Activated CD8-positive, alpha-beta memory T cell treated with anti-CD3 and anti-CD28 coated beads, Interleukin-2, amount 50 U/mL, for 4 hours (primary cell): ENCODE measurements at regions not wholly inside any gene's neighbourhood (a gene's known extent, or its start where the extent isn't known, plus 50 kb on each side); places are given as distances from the start of the nearest gene placed in this dataset.
"Not testable (repeated sequence)": the region's sequence is repeated elsewhere in the genome, so short reads cannot be mapped to it uniquely, and the experiment has no call there.

Experiments
- DNase-seq: peaks from one replicate; pipeline ENCODE4 v3.0.0-alpha.2; 2020

DNA sequence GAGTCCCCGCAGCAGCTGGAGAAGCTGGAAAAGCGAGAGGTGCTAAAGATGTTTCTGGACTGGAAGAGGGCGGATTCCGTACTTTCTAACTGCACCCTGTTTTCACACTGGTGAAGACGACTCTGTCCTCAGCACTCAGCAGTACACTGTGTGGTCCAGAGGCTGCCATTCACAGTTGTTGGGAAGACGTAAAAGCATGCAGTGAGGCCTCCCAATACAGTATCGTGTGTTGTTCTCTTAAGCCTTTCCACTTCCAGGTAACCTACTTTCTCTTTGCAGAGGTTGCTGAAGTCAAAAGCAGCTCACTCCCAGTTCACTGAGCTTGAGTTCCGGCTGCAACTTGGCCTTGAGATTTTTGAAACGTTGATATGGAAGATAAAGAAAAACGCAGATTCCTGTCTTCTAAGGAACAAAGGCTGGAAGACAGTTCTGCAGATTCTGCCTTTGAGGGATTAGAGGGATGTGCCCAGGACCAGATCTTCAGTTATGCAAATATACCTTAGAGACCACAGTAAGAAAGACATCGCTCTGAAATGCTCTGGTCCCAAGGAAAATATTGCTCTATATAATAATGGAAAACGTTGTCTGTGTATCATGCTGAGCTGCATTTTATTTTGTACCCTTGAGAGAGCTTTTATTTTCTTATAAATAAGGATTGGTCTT is 540.9 kb downstream of the TRIML1 start:
- DNase-seq: no peak

- no peak for DNase-seq
Measured at GRCh38 chr4:188680667-188681063, 541.4 kb downstream of the TRIML1 start.

DNA sequence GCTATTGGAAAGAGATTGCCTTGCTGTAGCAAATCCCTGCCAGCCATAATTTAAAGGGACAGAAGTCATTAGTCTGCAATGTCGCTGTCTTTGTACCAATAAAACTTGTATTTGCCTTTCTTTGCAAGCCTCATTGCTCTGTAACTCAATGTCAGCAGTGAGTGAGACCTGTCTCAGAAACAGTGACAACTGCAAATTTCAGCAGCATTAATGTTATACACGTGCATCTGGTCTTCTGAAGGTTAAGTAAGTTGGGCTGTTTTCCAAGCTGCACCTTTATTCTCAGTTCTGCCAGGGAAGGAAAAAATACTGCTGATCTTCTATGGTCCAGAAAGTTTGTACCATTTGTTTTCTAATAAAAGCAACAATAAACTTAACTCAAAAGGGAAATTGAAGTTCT is 543.1 kb downstream of the TRIML1 start:
- DNase-seq: no peak

DNA sequence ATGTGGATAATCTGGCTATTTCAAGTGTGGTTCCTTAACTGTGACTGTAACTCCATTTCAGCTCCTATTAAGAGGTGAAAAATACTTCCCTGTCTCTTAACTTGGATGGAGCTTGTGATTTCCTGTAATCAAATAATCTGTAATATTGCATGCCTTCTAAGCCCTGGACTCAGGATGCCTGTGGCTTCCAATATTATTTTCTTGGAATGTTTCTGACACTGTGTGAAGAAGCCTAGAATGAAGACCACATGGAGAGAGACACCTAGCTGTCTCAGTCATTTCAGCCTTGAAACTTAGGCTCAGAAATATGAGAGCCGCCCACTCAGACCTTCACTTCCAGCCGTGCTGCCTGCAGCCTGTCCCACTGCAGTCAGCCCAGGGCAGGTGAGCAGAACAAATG is 544.3 kb downstream of the TRIML1 start:
- DNase-seq: no peak

DNA sequence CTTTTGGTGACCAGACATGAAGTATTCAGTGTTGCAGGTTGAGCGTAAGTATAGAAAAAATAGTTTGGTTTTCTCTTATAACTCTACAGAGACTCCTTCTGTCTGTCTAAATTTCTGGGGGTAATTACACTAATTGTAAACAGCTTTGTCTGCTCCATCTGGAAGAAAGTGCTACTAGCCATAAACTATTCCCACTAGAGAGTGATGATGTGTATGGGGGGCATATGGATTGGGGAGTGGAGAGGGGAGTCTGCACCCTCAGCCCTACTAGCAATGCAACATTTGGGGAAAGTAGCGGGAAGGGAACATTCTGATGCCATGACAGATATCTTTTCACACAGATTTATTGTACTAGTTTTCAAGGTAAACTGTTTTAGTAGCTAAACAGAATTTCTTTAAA is 549.7 kb downstream of the TRIML1 start:
- no peak for DNase-seq

GRCh38 chr4:188691811-188692210 is 552.6 kb downstream of the TRIML1 start:
- no peak for DNase-seq

GRCh38 chr4:188695261-188695660 is 556.0 kb downstream of the TRIML1 start:
- DNase-seq: no peak

DNA sequence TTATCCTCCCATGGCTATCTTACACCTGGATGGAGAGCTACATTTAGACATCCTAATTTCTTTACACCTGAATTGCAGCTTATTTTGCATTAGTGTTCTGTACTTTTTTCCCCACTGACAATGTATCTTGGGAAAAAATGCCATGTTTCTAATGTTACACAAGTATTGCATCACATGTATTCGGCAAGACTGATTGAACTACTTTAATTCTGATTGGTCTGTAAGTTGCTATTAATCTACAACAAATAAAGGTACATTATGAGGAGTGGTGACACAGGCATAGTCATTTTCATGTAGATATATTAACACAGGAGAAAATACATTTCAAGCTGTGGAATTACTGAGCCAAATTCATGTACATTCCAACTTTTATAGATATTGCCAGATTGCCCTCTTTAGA is 558.0 kb downstream of the TRIML1 start:
- DNase-seq: no peak

DNA sequence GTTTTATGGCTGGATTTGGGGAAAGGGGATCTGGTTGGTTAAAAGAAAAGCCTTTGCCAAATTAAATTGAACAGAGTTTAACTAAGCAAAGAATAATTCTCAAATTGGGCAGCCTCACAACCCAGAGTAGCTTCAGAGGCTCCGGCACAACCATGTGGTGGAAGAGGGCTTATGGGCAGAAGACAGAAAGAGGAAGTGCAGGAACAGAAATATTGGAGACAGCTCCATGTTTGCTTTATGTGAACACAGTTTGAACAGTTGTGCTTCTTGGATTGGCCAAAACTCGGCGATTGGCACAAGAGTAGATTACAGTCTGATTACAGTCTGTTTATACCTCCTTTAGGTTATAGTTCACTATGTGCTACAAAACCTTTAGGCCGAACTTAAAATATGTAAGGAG is 562.7 kb downstream of the TRIML1 start:
- DNase-seq: no peak

- no peak for DNase-seq
Measured at GRCh38 chr4:188704288-188704687, 565.0 kb downstream of the TRIML1 start.

- no peak for DNase-seq
Measured at GRCh38 chr4:188707036-188707435, 567.8 kb downstream of the TRIML1 start.

DNA sequence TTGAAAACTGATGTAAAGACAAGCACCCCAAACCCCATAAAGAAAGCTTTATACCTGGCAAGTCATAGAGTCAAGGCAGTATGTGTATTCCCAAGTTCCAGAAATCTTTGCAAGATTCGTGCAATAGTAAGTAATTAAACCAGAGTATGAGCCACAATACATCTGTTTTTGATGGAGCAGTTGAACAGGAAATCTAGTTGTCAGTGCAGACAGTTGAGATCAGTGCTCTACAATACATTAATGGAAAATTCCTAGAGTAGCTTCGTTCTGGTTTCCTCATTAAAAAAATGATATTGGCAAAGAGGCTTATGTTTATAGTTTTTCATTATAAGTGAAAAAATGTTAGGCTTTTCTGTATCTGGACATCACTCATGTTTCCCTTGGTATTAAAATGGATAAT is 575.3 kb downstream of the TRIML1 start:
- no peak for DNase-seq

DNA sequence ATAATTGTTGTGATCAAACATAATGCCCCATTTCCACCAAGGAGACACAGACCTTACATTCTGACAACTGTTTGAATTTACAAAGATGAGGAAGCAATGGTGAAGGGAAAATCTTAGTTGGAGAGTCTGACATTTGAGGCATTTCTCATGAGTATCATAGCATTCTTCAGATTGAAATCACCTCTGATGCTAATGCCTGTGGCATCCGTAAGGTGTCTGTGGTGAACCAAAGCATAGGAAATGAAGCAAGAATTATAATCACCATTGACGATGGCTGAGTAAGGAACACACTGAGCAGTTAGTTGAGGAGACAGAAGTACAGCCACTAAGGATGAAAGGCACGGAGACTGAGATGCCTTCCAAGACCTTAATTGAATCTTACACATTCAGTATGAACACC is 575.7 kb downstream of the TRIML1 start:
- DNase-seq: no peak

- no peak for DNase-seq
Measured at GRCh38 chr4:188717661-188718060, 578.4 kb downstream of the TRIML1 start.

GRCh38 chr4:188719794-188720193 is 580.6 kb downstream of the TRIML1 start:
- DNase-seq: no peak

GRCh38 chr4:188722911-188723310 is 583.7 kb downstream of the TRIML1 start:
- DNase-seq: no peak

- no peak for DNase-seq
Measured at GRCh38 chr4:188727746-188728145, 588.5 kb downstream of the TRIML1 start.

DNA sequence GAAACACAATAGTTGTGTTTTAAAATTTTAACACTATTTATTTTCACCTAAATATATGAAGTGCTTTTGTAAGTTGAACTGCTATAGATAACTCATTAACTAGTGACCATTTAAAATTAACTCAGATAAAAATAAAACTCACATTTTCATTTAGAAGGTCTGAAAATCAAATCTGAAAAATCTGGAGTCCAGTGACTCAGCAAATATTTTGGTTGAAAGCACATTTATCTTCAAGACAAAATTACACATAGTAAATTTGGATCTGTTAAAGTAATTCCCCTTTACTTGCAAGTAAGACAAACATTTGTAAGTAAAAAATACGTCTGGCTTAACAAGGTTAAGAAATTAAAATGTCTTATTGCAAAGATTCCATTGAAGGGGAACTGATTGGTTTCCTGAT is 589.1 kb downstream of the TRIML1 start:
- DNase-seq: no peak

DNA sequence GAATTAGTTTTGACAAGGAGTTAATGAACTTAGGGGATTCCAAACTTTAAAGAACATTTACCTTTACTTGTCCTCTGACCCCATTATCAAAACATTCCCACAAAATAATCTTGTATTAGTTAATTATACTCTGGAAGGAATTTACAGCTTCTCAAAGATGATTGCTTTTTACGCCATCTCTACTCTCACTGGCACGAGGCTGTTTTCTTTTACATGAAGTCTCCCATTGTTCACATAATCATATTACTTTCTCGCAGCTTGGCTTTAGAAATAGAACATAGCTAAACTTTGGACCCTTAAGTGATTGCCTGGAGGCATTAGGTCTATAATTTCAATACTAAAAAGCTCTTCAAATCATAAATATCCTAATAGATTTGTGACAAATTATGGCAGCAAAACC is 592.9 kb downstream of the TRIML1 start:
- no peak for DNase-seq

DNA sequence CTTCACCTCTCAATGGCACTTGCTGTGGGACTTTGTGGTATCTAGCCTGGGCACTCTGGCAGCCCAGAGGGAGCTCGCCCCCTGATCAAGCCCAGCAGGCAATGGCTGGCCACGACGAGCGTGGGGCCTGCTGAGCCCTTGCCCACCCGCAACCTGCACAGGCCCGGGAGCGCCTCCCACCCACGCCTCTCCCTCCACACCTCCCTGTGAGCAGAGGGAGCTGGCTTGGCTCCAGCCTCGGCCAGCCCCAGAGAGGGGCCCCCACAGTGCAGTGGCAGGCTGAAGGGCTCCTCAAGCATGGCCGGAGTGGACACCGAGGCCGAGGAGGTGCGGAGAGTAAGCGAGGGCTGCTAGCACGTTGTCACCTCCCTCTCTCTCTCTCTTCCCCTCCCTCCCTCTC is 595.8 kb downstream of the TRIML1 start:
- DNase-seq: no peak

- DNase-seq: no peak
Measured at GRCh38 chr4:188737251-188738002, 598.2 kb downstream of the TRIML1 start.

DNA sequence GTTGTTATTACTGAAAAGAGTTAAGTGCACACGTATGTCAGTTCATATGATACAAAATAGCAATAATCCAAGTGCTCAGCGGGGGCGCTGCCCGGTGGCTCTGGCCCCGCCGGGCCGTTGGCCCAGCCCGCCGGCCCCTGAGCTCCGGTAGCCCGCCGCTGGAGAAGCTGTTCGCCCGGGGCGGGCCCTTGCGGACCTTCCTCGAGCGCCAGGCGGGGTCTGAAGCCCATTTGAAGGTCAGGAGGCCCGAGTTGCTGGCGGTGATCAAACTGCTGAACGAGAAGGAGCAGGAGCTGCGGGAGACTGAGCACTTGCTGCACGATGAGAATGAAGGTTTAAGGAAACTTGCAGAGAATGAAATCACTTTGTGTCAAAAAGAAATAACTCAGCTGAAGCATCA is 599.0 kb downstream of the TRIML1 start:
- DNase-seq: not testable (repeated sequence)

DNA sequence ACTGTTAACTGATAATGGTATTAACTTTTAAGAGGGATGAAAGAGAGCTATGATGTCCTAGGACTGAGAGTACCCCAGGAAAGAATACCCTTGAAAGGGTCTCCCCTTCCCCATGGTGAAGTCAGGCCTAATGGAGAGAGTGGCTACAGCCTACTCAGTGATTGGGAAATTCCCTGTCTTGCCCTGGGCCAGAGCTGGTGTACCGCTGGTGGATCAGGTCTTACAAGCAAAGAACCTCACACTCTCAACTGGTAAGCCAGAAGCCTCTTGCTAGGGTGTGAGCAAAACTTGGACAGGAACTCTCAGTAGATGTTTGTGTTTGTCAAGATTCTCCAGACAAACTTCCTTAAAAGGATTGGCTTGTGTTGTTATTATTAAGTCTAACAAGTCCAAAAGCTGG is 600.9 kb downstream of the TRIML1 start:
- DNase-seq: not testable (repeated sequence)

DNA sequence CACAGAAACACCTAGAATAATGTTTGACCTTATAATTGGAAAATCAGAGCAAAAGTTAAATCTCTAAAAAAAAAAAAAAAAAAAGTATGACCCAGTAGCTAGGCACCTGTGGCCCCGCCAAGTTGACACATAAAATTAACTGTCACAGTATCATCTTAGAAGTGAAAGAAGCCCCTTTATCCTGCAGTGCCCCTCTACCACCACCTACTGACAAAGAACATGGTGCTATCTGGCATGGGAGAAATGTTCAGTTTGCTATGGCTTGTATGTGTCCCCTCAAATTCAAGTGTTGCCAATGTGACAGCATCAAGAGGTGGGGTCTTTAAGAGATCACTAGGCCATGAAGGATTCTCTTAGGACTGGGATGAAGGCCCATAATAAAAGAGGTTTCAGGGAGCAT is 601.5 kb downstream of the TRIML1 start:
- not testable (repeated sequence) for DNase-seq
